Right lobe of liver (tissue), 6 donors: ENCODE measurements at regions not wholly inside any gene's neighbourhood (a gene's known extent, or its start where the extent isn't known, plus 50 kb on each side); places are given as distances from the start of the nearest gene placed in this dataset.

Experiments used
- ATAC-seq, 4 donors: fragments of 200-7000 bp; cut with Tn5 transposase; one replicate each; pipeline ENCODE4 v1.9.1; 2020; ENCODE audit warnings: mild to moderate bottlenecking in 4 of 4, moderate library complexity in 4 of 4
- DNase-seq, 3 donors: peaks; one replicate each; pipeline ENCODE4 v3.0.0-alpha.2; 2020
- H3K27ac ChIP-seq, 3 donors: fragments of 200-600 bp; one replicate each; pipeline ENCODE4 v1.8.0; 2022
- H3K27me3 ChIP-seq, 2 donors: fragments of 200-600 bp; one replicate each; pipeline ENCODE4 v1.8.0; 2022
- H3K36me3 ChIP-seq, 4 donors: fragments of 200-600 bp; sonication (generic) in 1 of 4; one replicate each; pipeline versions ENCODE4 v1.5.1 to v1.8.0; 2017 to 2022; ENCODE audit warnings: control low read depth in 1 of 4
- H3K4me1 ChIP-seq, 4 donors: fragments of 200-600 bp; sonication (generic) in 1 of 4; one replicate each; pipeline versions ENCODE4 v1.5.1 to v1.8.0; 2017 to 2022; ENCODE audit warnings: control low read depth in 1 of 4
- H3K4me3 ChIP-seq, 3 donors: fragments of 200-600 bp; one replicate each; pipeline ENCODE4 v1.8.0; 2022
- H3K9me3 ChIP-seq, 4 donors: fragments of 200-600 bp; sonication (generic) in 1 of 4; one replicate each; pipeline versions ENCODE4 v1.5.1 to v1.8.0; 2017 to 2022; ENCODE audit warnings: control low read depth in 1 of 4
- POLR2A ChIP-seq: fragments of 450-650 bp; IDR thresholded peaks from one replicate; pipeline ENCODE4 v1.6.1; 2017; ENCODE audit warnings: antibody characterized with exemption, mild to moderate bottlenecking
- WGBS: methylation state at CpG from one replicate; pipeline ENCODE4 v1.1.6; 2018; ENCODE audit warnings: low coverage, low lambda C conversion rate; ENCODE audit not compliant: insufficient coverage; ENCODE audit errors: missing lambda C conversion rate; 5-methylcytosine and 5-hydroxymethylcytosine counted together
- intact Hi-C, 2 donors: fragments of 100-400 bp; cut with DNase I; formaldehyde crosslinking; loops; one replicate each; pipeline versions ENCODE4 v1.11.2 to v1.14.1; 2022
- TF ChIP-seq, protein P1 (sequence below), 4 donors: fragments of 200-600 bp in 3 of 4; fragments of 450-650 bp in 1 of 4; IDR thresholded peaks; one replicate each; pipeline versions ENCODE4 v1.5.1 to v1.8.0; 2016 to 2022; ENCODE audit warnings: antibody characterized with exemption in 4 of 4, mild to moderate bottlenecking in 2 of 4
- donor health status: DM: no; HTN: yes; CAD: no.
- donor health status: DM: no; HTN: no; CAD: no.
- donor health status: DM: no; HTN: no; CAD: no.
- donor health status: DM: no; HTN: yes; CAD: no.
- donor health status: DM: no; HTN: yes; CAD: no.

DNA sequence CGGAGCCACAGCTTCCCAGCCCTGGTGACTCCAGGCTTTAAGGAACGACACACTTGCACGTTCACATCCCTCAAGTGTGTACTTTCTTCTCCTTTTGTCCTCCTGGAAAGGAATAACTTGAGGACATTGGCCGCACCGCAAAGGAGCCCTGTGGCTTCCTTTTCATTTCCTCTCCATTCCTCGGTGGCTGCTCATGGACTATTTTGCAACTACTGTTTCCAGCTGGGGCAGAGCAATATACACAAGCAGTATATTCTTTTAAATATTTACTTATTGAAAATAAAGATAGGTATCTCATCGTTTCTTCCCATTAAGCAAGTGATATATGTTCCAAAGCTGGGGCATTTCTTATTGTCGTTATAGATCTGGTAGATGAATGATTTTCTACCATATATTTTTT is 97.2 kb upstream of the LYZL1 start:
- ATAC-seq (no peak), DNase-seq (no peak)
- TF ChIP-seq, protein P1, sequence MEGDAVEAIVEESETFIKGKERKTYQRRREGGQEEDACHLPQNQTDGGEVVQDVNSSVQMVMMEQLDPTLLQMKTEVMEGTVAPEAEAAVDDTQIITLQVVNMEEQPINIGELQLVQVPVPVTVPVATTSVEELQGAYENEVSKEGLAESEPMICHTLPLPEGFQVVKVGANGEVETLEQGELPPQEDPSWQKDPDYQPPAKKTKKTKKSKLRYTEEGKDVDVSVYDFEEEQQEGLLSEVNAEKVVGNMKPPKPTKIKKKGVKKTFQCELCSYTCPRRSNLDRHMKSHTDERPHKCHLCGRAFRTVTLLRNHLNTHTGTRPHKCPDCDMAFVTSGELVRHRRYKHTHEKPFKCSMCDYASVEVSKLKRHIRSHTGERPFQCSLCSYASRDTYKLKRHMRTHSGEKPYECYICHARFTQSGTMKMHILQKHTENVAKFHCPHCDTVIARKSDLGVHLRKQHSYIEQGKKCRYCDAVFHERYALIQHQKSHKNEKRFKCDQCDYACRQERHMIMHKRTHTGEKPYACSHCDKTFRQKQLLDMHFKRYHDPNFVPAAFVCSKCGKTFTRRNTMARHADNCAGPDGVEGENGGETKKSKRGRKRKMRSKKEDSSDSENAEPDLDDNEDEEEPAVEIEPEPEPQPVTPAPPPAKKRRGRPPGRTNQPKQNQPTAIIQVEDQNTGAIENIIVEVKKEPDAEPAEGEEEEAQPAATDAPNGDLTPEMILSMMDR (IDR thresholded peaks at IDR 0.05), result no peak
- no peak for TF ChIP-seq POLR2A
- intact Hi-C loops, result no loop called here
- Histone ChIP-seq H3K4me3 (no peak overlapping the region), H3K36me3 (no peaks in the 10 kb centered on the region), H3K27me3 (no peaks in the 10 kb centered on the region), H3K4me1 (no peaks in the 10 kb centered on the region), H3K27ac (no peak overlapping the region), H3K9me3 (no peaks in the 10 kb centered on the region)
- WGBS, result 43% methylated on average over 5 of the region's 8 CpGs

DNA sequence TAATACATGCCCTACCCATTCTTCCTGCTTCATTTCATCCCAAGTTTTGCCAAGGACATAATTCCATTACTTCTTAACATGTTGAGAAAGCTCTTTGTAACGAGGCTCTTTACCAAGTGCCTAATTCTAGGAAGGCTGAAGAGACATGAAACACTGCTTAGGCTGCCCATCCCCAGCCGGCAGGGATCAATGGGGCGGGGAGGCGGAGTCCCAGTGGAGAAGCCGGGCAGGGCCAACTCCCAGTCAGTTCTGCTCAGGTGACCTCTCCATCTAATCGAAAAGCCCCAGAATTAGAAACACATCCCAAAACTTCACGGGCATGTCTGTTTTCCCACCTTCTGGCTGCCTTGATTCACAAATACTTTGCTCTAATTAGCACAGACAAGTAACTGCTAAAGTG is 89.5 kb upstream of the LYZL1 start:
- no peak for ATAC-seq
- Histone ChIP-seq H3K27ac (no peak overlapping the region), H3K36me3 (no peaks in the 10 kb centered on the region), H3K27me3 (no peaks in the 10 kb centered on the region), H3K4me3 (no peak overlapping the region), H3K9me3 (no peaks in the 10 kb centered on the region), H3K4me1 (no peaks in the 10 kb centered on the region)
- intact Hi-C loops, result no loop called here
- no peak for DNase-seq
- 36% methylated on average over 6 of the region's 7 CpGs for WGBS
- TF ChIP-seq POLR2A, result no peak
- TF ChIP-seq, protein P1 (IDR thresholded peaks at IDR 0.05), result no peak

DNA sequence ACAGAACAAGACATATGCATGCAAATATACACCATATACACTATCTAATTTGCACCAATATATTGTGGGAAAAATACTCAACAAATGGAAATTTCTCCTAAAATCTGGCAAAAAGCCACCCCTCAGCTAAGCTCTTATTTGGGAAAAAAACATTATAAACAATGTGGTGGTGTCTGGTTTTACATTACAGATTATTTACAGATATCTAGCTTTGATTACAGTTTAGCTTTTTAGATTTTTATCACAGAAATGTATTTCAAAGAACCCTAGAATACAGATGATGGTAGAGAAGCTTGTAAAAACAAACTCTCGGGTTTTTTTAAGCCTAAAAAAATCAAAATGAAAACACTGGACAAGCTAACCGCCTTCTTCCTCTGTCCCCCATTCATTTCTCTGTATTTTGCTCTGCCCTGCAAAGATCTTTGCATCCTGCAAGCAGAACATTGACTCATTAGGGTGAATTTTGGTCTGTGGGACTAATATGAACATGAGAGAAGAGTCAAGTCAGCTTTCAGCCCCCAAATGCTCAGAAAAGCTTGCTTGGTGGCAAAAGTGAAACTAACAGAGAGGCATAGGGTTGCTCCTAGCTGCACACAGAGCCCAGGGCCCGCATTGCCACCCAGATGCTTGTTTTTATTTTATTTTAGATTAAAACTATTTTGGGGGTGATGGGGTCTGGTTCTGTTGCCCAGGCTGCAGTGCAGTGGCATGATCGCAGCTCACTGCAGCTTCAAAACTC is 88.8 kb upstream of the LYZL1 start:
- Histone ChIP-seq H3K9me3 (no peaks in the 10 kb centered on the region), H3K27me3 (no peaks in the 10 kb centered on the region), H3K4me1 (no peaks in the 10 kb centered on the region), H3K36me3 (no peaks in the 10 kb centered on the region), H3K27ac (no peak overlapping the region), H3K4me3 (no peak overlapping the region)
- 74% methylated on average over 2 of the region's 4 CpGs for WGBS
- ATAC-seq (no peak), DNase-seq (no peak)
- TF ChIP-seq POLR2A, result no peak
- TF ChIP-seq, protein P1 (IDR thresholded peaks at IDR 0.05), result no peak
- intact Hi-C loops, result no loop called here

DNA sequence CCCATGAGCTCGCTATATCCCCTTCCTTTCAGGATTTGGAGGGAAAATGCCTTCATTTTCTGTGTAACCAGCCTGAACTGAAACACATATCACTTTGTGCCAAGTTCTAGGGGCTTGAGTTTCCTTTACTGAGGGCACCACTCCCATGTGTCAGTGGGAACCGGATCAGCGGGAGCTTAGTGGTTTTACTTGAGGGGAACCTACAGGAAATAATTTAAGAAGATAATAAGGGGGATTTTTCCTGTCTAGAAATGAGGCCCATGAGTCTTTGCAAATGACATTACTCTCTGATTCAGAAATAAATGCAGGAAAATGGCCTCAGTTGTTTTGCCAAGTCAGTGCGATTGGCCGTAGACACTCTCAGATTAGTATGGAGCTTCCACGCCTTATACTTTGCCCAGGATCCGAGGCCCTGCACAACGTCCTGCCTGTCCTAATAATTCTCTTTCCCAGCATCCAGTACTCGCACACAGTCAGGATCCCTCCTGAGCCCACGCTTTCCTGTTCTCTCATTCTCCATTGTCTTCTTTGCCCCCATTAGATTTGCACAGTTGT is 86.4 kb upstream of the LYZL1 start:
- H3K36me3 ChIP-seq, result no peaks in the 10 kb centered on the region
- H3K27me3 ChIP-seq, result no peaks in the 10 kb centered on the region
- WGBS, result 39% methylated on average over 7 of the region's 10 CpGs
- TF ChIP-seq, protein P1 (IDR thresholded peaks at IDR 0.05), result no peak
- TF ChIP-seq POLR2A, result no peak
- no peak overlapping the region for H3K27ac ChIP-seq
- H3K4me3 ChIP-seq, result no peak overlapping the region
- intact Hi-C loops, result no loop called here
- DNase-seq (no peak), ATAC-seq (no peak)
- no peaks in the 10 kb centered on the region for H3K9me3 ChIP-seq
- H3K4me1 ChIP-seq, result no peaks in the 10 kb centered on the region
